ENCODE measurements at regions not wholly inside any gene's neighbourhood (a gene's known extent, or its start where the extent isn't known, plus 50 kb on each side); places are given as distances from the start of the nearest gene placed in this dataset.
A peak's percentile ranks its signal among the peaks of the same experiment; 100 is the strongest.

DNA sequence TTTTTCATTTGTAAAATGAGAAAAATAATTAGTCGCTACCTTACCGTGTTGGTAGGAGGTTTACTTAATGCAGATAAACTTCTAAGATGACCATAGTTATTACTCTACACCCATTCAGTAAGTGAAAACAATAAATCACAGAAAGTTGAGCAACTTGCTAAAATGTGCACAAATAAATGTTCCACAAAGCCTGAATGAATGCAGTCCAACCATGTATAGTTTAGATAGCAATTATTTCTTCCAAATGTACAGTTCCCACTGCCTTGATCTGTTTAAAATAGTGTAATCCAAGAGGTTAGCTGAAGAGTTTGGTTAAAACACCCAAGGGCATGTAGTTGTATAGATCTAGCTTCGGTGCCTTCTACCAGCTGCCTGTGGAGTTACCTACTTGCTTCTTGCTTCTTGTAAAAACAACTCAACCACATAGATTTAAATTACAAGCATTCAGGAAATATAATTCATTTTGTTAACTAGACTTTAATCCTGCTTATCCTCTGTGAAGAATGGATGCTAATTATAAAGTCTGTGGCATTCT is 106.3 kb upstream of the CARD18 start:
- H3K27ac ChIP-seq (ENCODE audit: low read length): no peak overlapping the region
- DNase-seq: no peak
- H3K9me3 ChIP-seq (replicated peaks; ENCODE audit: control insufficient read depth, low read depth, low read length): no peaks in the 10 kb centered on the region
- no CpG with 5 or more reads among the region's 3 CpGs for WGBS (ENCODE audit: insufficient coverage)
- H3K36me3 ChIP-seq (ENCODE audit: control insufficient read depth, insufficient read depth, low read length): no peaks in the 10 kb centered on the region
- no peaks in the 10 kb centered on the region for H3K4me1 ChIP-seq (ENCODE audit: control insufficient read depth, insufficient read depth, low read length)
- H3K4me3 ChIP-seq (ENCODE audit: low read length): no peak overlapping the region
- H3K27me3 ChIP-seq (ENCODE audit: control insufficient read depth, insufficient read depth, low read length): no peaks in the 10 kb centered on the region

DNA sequence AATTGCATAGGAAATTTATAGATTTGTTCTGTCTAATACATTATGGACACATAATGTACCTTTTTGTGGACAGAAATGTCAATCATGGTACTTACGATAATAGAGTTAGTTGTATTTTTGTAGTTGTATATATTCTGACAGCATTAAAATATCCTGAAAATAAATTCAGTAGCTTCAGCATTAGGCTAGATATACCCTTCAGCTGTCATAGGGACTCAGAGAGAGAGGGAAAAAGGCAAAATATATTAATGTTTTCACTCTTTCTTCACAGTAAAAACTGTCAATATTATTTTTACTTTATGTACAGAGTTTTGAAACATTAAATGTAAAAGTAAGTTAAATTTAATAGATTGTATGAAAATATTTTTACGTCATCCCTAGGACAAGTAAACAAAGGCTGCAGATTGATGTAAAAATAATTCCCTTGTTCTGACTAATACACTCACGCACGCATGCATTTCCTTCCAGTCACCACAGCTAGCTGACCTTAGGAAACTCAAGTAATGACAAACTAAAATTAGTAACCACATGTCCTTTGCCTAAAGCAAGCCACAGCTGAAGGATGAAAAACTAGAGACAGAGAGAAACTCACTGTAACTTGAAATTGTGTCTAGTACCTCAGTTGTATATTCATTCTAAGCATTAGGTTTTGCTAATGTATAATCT is 104.7 kb upstream of the CARD18 start:
- H3K4me1 ChIP-seq (ENCODE audit: control insufficient read depth, insufficient read depth, low read length): no peaks in the 10 kb centered on the region
- peak overlapping the region; percentile 53 for H3K27ac ChIP-seq (ENCODE audit: low read length)
- no peak overlapping the region for H3K4me3 ChIP-seq (ENCODE audit: low read length)
- WGBS (ENCODE audit: insufficient coverage): no CpG with 5 or more reads among the region's 4 CpGs
- no peaks in the 10 kb centered on the region for H3K27me3 ChIP-seq (ENCODE audit: control insufficient read depth, insufficient read depth, low read length)
- peak; percentile 82 for DNase-seq
- no peaks in the 10 kb centered on the region for H3K9me3 ChIP-seq (replicated peaks; ENCODE audit: control insufficient read depth, low read depth, low read length)
- no peaks in the 10 kb centered on the region for H3K36me3 ChIP-seq (ENCODE audit: control insufficient read depth, insufficient read depth, low read length)

DNA sequence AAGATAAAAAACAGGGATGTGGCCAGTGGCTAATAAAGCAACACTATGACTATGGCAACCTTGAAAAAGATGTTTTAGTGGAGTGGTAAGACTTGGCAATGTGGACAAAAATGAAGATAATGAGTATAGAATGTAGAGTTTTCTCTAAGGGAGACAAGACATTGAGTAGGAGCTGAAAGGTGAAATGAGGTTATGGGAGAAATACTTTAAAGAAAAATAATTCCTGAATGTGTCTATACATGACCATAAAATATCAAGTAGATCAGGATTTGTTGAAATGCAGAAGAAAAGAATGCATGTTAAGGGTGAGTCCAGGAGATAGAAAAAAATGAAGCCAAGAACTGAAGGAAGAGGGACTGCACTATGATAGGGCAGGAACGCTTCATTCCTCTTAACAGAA is 101.6 kb upstream of the CARD18 start:
- WGBS (ENCODE audit: insufficient coverage): no CpG with 5 or more reads among the region's 1 CpG
- H3K27me3 ChIP-seq (ENCODE audit: control insufficient read depth, insufficient read depth, low read length): no peaks in the 10 kb centered on the region
- DNase-seq: no peak

DNA sequence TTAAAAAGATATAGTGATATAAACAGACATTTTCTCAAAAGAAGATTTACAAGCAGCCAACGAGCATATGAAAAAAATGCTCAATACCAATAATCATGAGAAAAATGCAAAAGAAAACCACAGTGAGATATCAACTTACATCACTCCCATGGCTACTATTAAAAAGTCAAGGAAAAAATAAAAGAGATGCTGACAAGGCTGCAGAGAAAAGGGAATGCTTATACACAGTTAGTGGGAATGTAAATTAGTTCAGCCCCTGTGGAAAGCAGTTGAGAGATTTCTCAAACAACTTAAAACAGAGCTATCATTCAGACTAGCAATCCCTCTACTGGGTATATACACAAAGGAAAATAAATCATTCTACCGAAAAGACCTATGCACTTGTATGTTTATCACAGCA is 97.1 kb upstream of the CARD18 start:
- Histone ChIP-seq H3K27ac (ENCODE audit: low read length) (no peak overlapping the region), H3K4me3 (ENCODE audit: low read length) (no peak overlapping the region), H3K4me1 (ENCODE audit: control insufficient read depth, insufficient read depth, low read length) (no peaks in the 10 kb centered on the region), H3K36me3 (ENCODE audit: control insufficient read depth, insufficient read depth, low read length) (no peaks in the 10 kb centered on the region), H3K9me3 (replicated peaks; ENCODE audit: control insufficient read depth, low read depth, low read length) (no peaks in the 10 kb centered on the region), H3K27me3 (ENCODE audit: control insufficient read depth, insufficient read depth, low read length) (no peaks in the 10 kb centered on the region)
- DNase-seq: no peak
- WGBS (ENCODE audit: insufficient coverage): no CpG with 5 or more reads among the region's 2 CpGs

More for the DNA sequence above, 101.6 kb upstream of the CARD18 start:
- Histone ChIP-seq H3K9me3 (replicated peaks; ENCODE audit: control insufficient read depth, low read depth, low read length) (no peaks in the 10 kb centered on the region), H3K4me1 (ENCODE audit: control insufficient read depth, insufficient read depth, low read length) (no peaks in the 10 kb centered on the region), H3K36me3 (ENCODE audit: control insufficient read depth, insufficient read depth, low read length) (no peaks in the 10 kb centered on the region), H3K4me3 (ENCODE audit: low read length) (no peak overlapping the region), H3K27ac (ENCODE audit: low read length) (no peak overlapping the region)

DNA sequence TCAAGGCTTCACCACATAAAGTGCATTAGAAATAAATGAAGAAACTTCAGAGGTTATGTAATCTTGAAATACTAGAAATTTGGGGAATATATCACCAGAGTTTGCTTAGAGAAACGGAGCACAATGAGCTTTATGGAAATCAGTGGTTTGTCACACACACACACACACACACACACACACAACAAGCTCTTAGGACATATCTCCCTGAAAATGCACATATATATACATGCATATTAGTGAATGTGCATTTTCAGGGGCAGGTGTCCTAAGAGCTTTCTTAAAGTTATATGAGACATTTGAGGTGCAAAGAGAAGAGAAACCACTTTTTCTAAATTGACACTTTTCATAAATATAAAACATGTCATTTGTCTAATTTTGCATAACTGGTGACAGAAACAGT is 93.7 kb upstream of the CARD18 start:
- Histone ChIP-seq H3K4me1 (ENCODE audit: control insufficient read depth, insufficient read depth, low read length) (no peaks in the 10 kb centered on the region), H3K4me3 (ENCODE audit: low read length) (no peak overlapping the region), H3K27me3 (ENCODE audit: control insufficient read depth, insufficient read depth, low read length) (no peaks in the 10 kb centered on the region), H3K9me3 (replicated peaks; ENCODE audit: control insufficient read depth, low read depth, low read length) (no peaks in the 10 kb centered on the region), H3K27ac (ENCODE audit: low read length) (no peak overlapping the region), H3K36me3 (ENCODE audit: control insufficient read depth, insufficient read depth, low read length) (no peaks in the 10 kb centered on the region)
- DNase-seq: no peak
- WGBS (ENCODE audit: insufficient coverage): no CpG with 5 or more reads among the region's 1 CpG

DNA sequence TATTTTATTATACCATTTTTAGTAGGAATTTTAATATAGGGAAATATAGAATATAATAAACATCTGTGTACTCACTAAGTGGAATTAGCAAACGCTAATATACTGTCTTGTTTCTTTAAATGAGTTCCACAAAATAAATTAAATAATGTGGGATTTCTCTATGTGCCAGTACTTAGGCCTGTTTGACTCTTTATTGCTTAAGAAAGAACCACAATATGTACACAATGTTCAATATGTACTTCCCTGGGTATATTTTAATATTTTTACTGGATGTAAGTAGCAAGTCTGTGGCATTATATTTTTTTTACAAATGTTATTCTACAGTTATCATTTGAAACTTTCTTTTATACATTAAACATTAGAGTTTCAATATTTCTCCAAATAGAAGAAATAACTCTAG is 92.5 kb upstream of the CARD18 start:
- no peaks in the 10 kb centered on the region for H3K4me1 ChIP-seq (ENCODE audit: control insufficient read depth, insufficient read depth, low read length)
- no peaks in the 10 kb centered on the region for H3K36me3 ChIP-seq (ENCODE audit: control insufficient read depth, insufficient read depth, low read length)
- no peak overlapping the region for H3K4me3 ChIP-seq (ENCODE audit: low read length)
- DNase-seq: no peak
- no peak overlapping the region for H3K27ac ChIP-seq (ENCODE audit: low read length)
- no peaks in the 10 kb centered on the region for H3K27me3 ChIP-seq (ENCODE audit: control insufficient read depth, insufficient read depth, low read length)
- no peaks in the 10 kb centered on the region for H3K9me3 ChIP-seq (replicated peaks; ENCODE audit: control insufficient read depth, low read depth, low read length)
- no CpG with 5 or more reads among the region's 1 CpG for WGBS (ENCODE audit: insufficient coverage)

DNA sequence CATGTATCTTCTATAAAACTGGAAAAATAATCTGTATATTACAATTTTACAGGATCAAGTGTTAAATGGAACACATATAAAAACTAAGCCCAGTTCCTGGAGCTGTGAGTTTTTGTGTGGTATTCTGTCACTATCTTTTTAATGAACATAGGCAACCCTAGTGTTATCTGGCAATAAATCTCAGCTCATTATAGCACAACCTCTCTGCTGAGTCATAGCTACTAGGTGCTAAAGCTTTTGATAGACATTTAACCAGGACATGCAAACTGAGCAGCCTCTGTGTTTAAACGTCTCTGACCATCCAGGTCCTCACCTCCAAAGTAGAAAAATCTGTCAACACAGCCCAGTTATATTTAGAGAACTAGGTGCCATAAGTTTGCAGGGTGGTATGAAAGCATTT is 91.0 kb upstream of the CARD18 start:
- H3K9me3 ChIP-seq (replicated peaks; ENCODE audit: control insufficient read depth, low read depth, low read length): no peaks in the 10 kb centered on the region
- no CpG with 5 or more reads among the region's 1 CpG for WGBS (ENCODE audit: insufficient coverage)
- H3K4me3 ChIP-seq (ENCODE audit: low read length): no peak overlapping the region
- no peak for DNase-seq
- no peaks in the 10 kb centered on the region for H3K36me3 ChIP-seq (ENCODE audit: control insufficient read depth, insufficient read depth, low read length)
- no peaks in the 10 kb centered on the region for H3K27me3 ChIP-seq (ENCODE audit: control insufficient read depth, insufficient read depth, low read length)
- no peak overlapping the region for H3K27ac ChIP-seq (ENCODE audit: low read length)
- H3K4me1 ChIP-seq (ENCODE audit: control insufficient read depth, insufficient read depth, low read length): no peaks in the 10 kb centered on the region

DNA sequence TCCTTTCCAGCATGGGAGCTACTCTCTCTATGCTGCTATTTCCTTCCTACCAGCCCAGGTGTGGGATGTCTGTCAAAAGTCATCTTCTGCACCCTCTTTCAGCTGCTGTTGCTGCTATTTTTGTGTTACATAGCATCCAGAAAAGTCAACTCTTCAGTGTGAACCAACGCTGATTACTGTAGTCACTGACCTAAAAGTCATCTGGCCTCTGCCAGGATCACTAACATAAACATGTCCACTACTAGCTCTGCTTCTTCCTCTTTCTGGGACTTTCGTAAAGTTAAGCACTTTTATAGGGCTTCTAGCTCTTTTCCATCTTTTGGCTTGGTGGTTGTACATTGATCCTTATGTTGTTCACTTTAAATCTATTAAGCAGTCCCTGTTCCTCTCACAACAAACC is 90.2 kb upstream of the CARD18 start:
- H3K9me3 ChIP-seq (replicated peaks; ENCODE audit: control insufficient read depth, low read depth, low read length): no peaks in the 10 kb centered on the region
- no peak overlapping the region for H3K27ac ChIP-seq (ENCODE audit: low read length)
- no peaks in the 10 kb centered on the region for H3K4me1 ChIP-seq (ENCODE audit: control insufficient read depth, insufficient read depth, low read length)
- peak; percentile 35 for DNase-seq
- no peak overlapping the region for H3K4me3 ChIP-seq (ENCODE audit: low read length)
- WGBS (ENCODE audit: insufficient coverage): 73% methylated on average over 1 of the region's 2 CpGs
- H3K36me3 ChIP-seq (ENCODE audit: control insufficient read depth, insufficient read depth, low read length): no peaks in the 10 kb centered on the region
- H3K27me3 ChIP-seq (ENCODE audit: control insufficient read depth, insufficient read depth, low read length): no peaks in the 10 kb centered on the region

DNA sequence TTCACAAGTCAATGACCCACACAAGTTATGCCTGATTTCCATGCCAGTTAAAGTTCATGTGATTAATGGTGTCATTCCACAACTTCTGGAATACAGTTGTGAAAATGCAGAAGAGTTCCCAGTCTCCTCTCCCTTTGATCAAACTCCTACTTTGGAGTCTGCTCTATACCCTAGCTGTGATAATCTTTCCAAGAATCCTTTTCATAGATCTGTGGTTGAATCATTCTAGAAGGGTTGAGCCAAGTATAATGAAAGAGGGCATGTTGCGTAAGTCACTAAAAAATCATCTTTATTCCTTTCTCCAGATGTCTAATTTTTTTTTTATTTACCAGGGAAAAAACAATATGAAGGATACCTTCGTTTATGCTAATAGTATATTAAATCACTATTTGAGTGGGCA is 89.7 kb upstream of the CARD18 start:
- no peaks in the 10 kb centered on the region for H3K27me3 ChIP-seq (ENCODE audit: control insufficient read depth, insufficient read depth, low read length)
- H3K36me3 ChIP-seq (ENCODE audit: control insufficient read depth, insufficient read depth, low read length): no peaks in the 10 kb centered on the region
- WGBS (ENCODE audit: insufficient coverage): no CpG with 5 or more reads among the region's 2 CpGs
- H3K4me1 ChIP-seq (ENCODE audit: control insufficient read depth, insufficient read depth, low read length): peaks cover 3% of the 10 kb centered on the region
- H3K27ac ChIP-seq (ENCODE audit: low read length): no peak overlapping the region
- H3K9me3 ChIP-seq (replicated peaks; ENCODE audit: control insufficient read depth, low read depth, low read length): no peaks in the 10 kb centered on the region
- no peak for DNase-seq
- no peak overlapping the region for H3K4me3 ChIP-seq (ENCODE audit: low read length)

DNA sequence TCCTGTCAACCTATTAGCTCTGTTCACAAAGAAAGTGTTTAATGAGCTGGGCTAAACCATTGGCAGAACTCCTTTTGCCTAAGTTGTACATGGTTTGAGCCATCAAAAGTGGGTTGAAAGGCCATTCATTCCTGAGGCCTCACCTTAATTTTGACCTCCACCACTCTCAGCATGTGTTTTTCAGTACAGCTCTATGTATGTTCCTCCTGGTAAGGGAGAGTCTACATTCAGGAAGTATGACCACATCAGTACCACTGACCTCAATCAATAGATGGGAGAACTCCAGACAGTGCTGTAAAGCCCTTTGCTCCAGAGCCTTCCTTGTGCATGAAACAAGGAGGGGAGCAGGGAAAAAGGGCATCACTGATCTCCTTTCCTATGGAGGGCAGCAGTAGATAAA is 87.8 kb upstream of the CARD18 start:
- Histone ChIP-seq H3K4me3 (ENCODE audit: low read length) (no peak overlapping the region), H3K36me3 (ENCODE audit: control insufficient read depth, insufficient read depth, low read length) (no peaks in the 10 kb centered on the region), H3K9me3 (replicated peaks; ENCODE audit: control insufficient read depth, low read depth, low read length) (no peaks in the 10 kb centered on the region), H3K27ac (ENCODE audit: low read length) (no peak overlapping the region), H3K27me3 (ENCODE audit: control insufficient read depth, insufficient read depth, low read length) (no peaks in the 10 kb centered on the region), H3K4me1 (ENCODE audit: control insufficient read depth, insufficient read depth, low read length) (peaks cover 4% of the 10 kb centered on the region)
- no peak for DNase-seq

DNA sequence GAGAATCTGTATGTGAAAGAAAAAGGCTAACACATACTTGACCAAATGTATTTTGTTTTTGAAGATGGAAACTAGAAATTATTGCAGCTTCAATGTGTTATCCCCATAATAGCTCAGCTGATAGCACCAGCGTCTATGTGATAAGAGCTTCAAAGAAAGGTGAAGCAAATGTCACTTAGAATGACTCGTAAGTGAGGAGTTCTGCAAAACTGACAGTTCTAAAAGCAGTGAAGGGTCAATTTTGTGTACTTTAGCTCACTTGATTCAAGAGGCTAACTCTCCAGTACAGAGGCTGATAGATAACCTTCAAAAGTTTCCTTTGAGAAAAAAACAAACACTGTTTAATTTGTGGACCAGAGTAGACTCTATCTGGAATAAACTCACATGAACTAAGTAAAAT is 87.2 kb upstream of the CARD18 start:
- H3K36me3 ChIP-seq (ENCODE audit: control insufficient read depth, insufficient read depth, low read length): no peaks in the 10 kb centered on the region
- no peak overlapping the region for H3K27ac ChIP-seq (ENCODE audit: low read length)
- no peaks in the 10 kb centered on the region for H3K27me3 ChIP-seq (ENCODE audit: control insufficient read depth, insufficient read depth, low read length)
- H3K4me3 ChIP-seq (ENCODE audit: low read length): no peak overlapping the region
- no CpG with 5 or more reads among the region's 2 CpGs for WGBS (ENCODE audit: insufficient coverage)
- H3K9me3 ChIP-seq (replicated peaks; ENCODE audit: control insufficient read depth, low read depth, low read length): no peaks in the 10 kb centered on the region
- no peak for DNase-seq
- peaks cover 4% of the 10 kb centered on the region for H3K4me1 ChIP-seq (ENCODE audit: control insufficient read depth, insufficient read depth, low read length)

Data from muscle of leg (tissue), 3 donors.